ENCODE measurements at regions not wholly inside any gene's neighbourhood (a gene's known extent, or its start where the extent isn't known, plus 50 kb on each side); places are given as distances from the start of the nearest gene placed in this dataset.

GRCh38 chr15:55110446-55110845 lies 86.3 kb downstream of the RSL24D1 start:
- no peaks in the 10 kb centered on the region for H3K36me3 ChIP-seq (ENCODE audit: insufficient read depth, low read length)
- no peaks in the 10 kb centered on the region for H3K9me3 ChIP-seq (ENCODE audit: insufficient read depth, low read depth, low read length)
- H3K79me2 ChIP-seq (ENCODE audit: insufficient read depth, low read length): no peaks in the 10 kb centered on the region
- H3K9ac ChIP-seq (ENCODE audit: low read depth, low read length, poor library complexity, severe bottlenecking): no peak overlapping the region
- H3K4me2 ChIP-seq (ENCODE audit: low read depth, low read length, poor library complexity, severe bottlenecking): no peak overlapping the region
- no peak for TF ChIP-seq EZH2phosphoT487 (IDR thresholded peaks at IDR 0.05; ENCODE audit: borderline replicate concordance)
- TF ChIP-seq CTCF (conservative IDR thresholded peaks at IDR 0.05; ENCODE audit: low read length): no peak
- no peak overlapping the region for H3K4me3 ChIP-seq (ENCODE audit: low read length, poor library complexity, severe bottlenecking)
- H3K9me2 ChIP-seq (replicated peaks; ENCODE audit: low read depth, low read length): no peaks in the 10 kb centered on the region
- H2AFZ ChIP-seq (ENCODE audit: low read length): no peak overlapping the region
- no peaks in the 10 kb centered on the region for H4K20me1 ChIP-seq (ENCODE audit: insufficient read depth, low read length, poor library complexity, severe bottlenecking)
- no peaks in the 10 kb centered on the region for H3K4me1 ChIP-seq (ENCODE audit: insufficient read depth, low read length, poor library complexity, severe bottlenecking)
- H3F3A ChIP-seq (ENCODE audit: low read depth): no peaks in the 10 kb centered on the region
- no peaks in the 10 kb centered on the region for H3K27me3 ChIP-seq (ENCODE audit: insufficient read depth, low read length, poor library complexity, severe bottlenecking)

GRCh38 chr15:55108858-55109518 lies 87.8 kb downstream of the RSL24D1 start:
- Histone ChIP-seq H4K20me1 (ENCODE audit: insufficient read depth, low read length, poor library complexity, severe bottlenecking) (no peaks in the 10 kb centered on the region), H3K4me3 (ENCODE audit: low read length, poor library complexity, severe bottlenecking) (no peak overlapping the region), H3K4me2 (ENCODE audit: low read depth, low read length, poor library complexity, severe bottlenecking) (no peak overlapping the region), H3K27me3 (ENCODE audit: insufficient read depth, low read length, poor library complexity, severe bottlenecking) (no peaks in the 10 kb centered on the region), H3K9ac (ENCODE audit: low read depth, low read length, poor library complexity, severe bottlenecking) (no peak overlapping the region), H3K4me1 (ENCODE audit: insufficient read depth, low read length, poor library complexity, severe bottlenecking) (no peaks in the 10 kb centered on the region), H3K9me3 (ENCODE audit: insufficient read depth, low read depth, low read length) (no peaks in the 10 kb centered on the region), H3K79me2 (ENCODE audit: insufficient read depth, low read length) (no peaks in the 10 kb centered on the region), H3K9me2 (replicated peaks; ENCODE audit: low read depth, low read length) (no peaks in the 10 kb centered on the region), H3F3A (ENCODE audit: low read depth) (no peaks in the 10 kb centered on the region), H2AFZ (ENCODE audit: low read length) (no peak overlapping the region; the same call in 1 of the 2 replicates), H3K36me3 (ENCODE audit: insufficient read depth, low read length) (no peaks in the 10 kb centered on the region)
- TF ChIP-seq EZH2phosphoT487 (IDR thresholded peaks at IDR 0.05; ENCODE audit: borderline replicate concordance) (no peak), CTCF (conservative IDR thresholded peaks at IDR 0.05; ENCODE audit: low read length) (peak; percentile 92)

- H3F3A ChIP-seq (ENCODE audit: low read depth): no peaks in the 10 kb centered on the region
- H3K27me3 ChIP-seq (ENCODE audit: insufficient read depth, low read length, poor library complexity, severe bottlenecking): no peaks in the 10 kb centered on the region
- H3K9ac ChIP-seq (ENCODE audit: low read depth, low read length, poor library complexity, severe bottlenecking): no peak overlapping the region
- no peaks in the 10 kb centered on the region for H3K9me3 ChIP-seq (ENCODE audit: insufficient read depth, low read depth, low read length)
- TF ChIP-seq EZH2phosphoT487 (IDR thresholded peaks at IDR 0.05; ENCODE audit: borderline replicate concordance): no peak
- no peak for TF ChIP-seq CTCF (conservative IDR thresholded peaks at IDR 0.05; ENCODE audit: low read length)
- H4K20me1 ChIP-seq (ENCODE audit: insufficient read depth, low read length, poor library complexity, severe bottlenecking): no peaks in the 10 kb centered on the region
- H3K4me2 ChIP-seq (ENCODE audit: low read depth, low read length, poor library complexity, severe bottlenecking): no peak overlapping the region
- H2AFZ ChIP-seq (ENCODE audit: low read length): 0 out of 2 replicates have a peak overlapping the region, but pooled peaks have one; percentile 30
- no peaks in the 10 kb centered on the region for H3K79me2 ChIP-seq (ENCODE audit: insufficient read depth, low read length)
- H3K4me3 ChIP-seq (ENCODE audit: low read length, poor library complexity, severe bottlenecking): no peak overlapping the region
- H3K36me3 ChIP-seq (ENCODE audit: insufficient read depth, low read length): no peaks in the 10 kb centered on the region
- H3K9me2 ChIP-seq (replicated peaks; ENCODE audit: low read depth, low read length): no peaks in the 10 kb centered on the region
- H3K4me1 ChIP-seq (ENCODE audit: insufficient read depth, low read length, poor library complexity, severe bottlenecking): no peaks in the 10 kb centered on the region
Observed at GRCh38 chr15:55108448-55108847, 88.3 kb downstream of the RSL24D1 start.

Data from Loucy (cell line).